OCI-LY3 (cell line): ENCODE measurements at regions not wholly inside any gene's neighbourhood (a gene's known extent, or its start where the extent isn't known, plus 50 kb on each side); places are given as distances from the start of the nearest gene placed in this dataset.
"Not testable (repeated sequence)": the region's sequence is repeated elsewhere in the genome, so short reads cannot be mapped to it uniquely, and the experiment has no call there.

Experiments used
- H2AFZ ChIP-seq: fragments of 200-600, 300-600 bp; shearing (Covaris generic); 2 replicates; pipeline ENCODE4 v1.6.0; 2014; ENCODE audit warnings: antibody characterized with exemption, low read depth, low read length
- H3K27ac ChIP-seq: fragments of 200-600, 300-600 bp; sonication (generic); 2 replicates; pipeline ENCODE4 v1.5.1; 2014; ENCODE audit warnings: mild to moderate bottlenecking, low read length, moderate library complexity, mixed read lengths
- H3K27me3 ChIP-seq: fragments of 200-600, 300-600 bp; sonication (generic); 2 replicates; pipeline ENCODE4 v1.6.1; 2014; ENCODE audit warnings: low read depth, low read length, mixed read lengths
- H3K36me3 ChIP-seq: fragments of 200-600, 300-600 bp; sonication (generic); replicated peaks from 2 replicates; pipeline ENCODE3; 2014; ENCODE audit warnings: low read depth, low read length, mixed read lengths
- H3K4me1 ChIP-seq: fragments of 300-600, 200-600 bp; sonication (generic); 2 replicates; pipeline ENCODE4 v1.6.1; 2014; ENCODE audit warnings: low read length, mixed read lengths
- H3K4me2 ChIP-seq: fragments of 200-600, 300-600 bp; sonication (generic); 2 replicates; pipeline ENCODE4 v1.6.1; 2014; ENCODE audit warnings: low read length, mixed read lengths
- H3K4me3 ChIP-seq: fragments of 300-600, 200-600 bp; sonication (generic); 2 replicates; pipeline ENCODE4 v1.5.1; 2014; ENCODE audit warnings: antibody characterized with exemption, mild to moderate bottlenecking, low read length, moderate library complexity
- H3K79me2 ChIP-seq: fragments of 300-600, 200-600 bp; shearing (Covaris generic); 2 replicates; pipeline ENCODE4 v1.6.1; 2014; ENCODE audit warnings: mild to moderate bottlenecking, low read length, mixed read lengths
- H3K9ac ChIP-seq: fragments of 300-600, 200-600 bp; shearing (Covaris generic); 2 replicates; pipeline ENCODE4 v1.6.0; 2014; ENCODE audit warnings: mild to moderate bottlenecking, low read length, moderate library complexity
- H3K9me3 ChIP-seq: fragments of 200-600, 300-600 bp; shearing (Covaris generic); 2 replicates; pipeline ENCODE4 v1.6.1; 2014; ENCODE audit warnings: low read length, mixed read lengths; ENCODE audit not compliant: insufficient read depth
- H4K20me1 ChIP-seq: fragments of 200-600, 300-600 bp; sonication (generic); 2 replicates; pipeline ENCODE4 v1.6.1; 2016; ENCODE audit warnings: low read length, mixed read lengths; ENCODE audit not compliant: insufficient read depth
- EZH2phosphoT487 ChIP-seq: fragments of 200-600 bp; shearing (Covaris generic); IDR thresholded peaks from 2 replicates; pipeline ENCODE4 v1.6.1; 2018; ENCODE audit warnings: antibody characterized with exemption, mixed run types, low read depth
- TF ChIP-seq, protein P1 (sequence below): fragments of 200-600, 300-600 bp; sonication (generic); IDR thresholded peaks from 2 replicates; pipeline ENCODE4 v1.5.1; 2014; ENCODE audit warnings: antibody characterized with exemption, low read length, low read depth

DNA sequence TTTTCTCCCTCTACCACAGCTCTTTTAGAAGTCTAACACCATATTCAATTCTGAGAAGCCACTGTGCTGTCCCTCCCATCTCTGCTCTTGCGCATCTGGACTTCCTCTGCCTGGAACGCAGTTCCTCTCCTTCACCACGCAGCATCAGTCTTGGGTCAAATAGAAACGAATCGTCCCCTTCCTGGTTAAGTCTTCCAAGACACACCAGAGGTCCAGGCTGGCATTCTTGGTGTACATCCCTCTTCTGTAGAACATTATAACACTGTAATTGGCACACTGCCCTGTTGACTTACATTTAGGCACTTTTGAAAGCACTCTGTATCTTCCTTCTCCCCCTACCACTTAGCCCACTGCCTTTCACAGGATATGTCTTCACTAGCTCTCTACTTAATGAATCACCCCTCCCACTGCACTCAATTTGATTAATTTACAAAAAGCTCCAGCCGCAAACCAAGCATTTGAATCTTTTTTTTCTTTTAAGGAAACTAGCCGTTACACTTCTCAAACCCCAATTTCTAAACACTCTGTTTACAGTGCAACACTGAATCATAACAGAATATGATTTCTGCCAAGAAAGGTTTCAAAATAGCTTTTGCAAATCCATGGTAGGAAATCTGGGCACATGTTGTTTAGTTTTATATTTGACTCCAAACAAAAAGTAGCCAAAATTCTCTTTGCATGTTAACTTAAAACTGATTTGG is 140.8 kb upstream of the CARMIL1 start:
- H3K79me2 ChIP-seq, result no peaks in the 10 kb centered on the region
- H4K20me1 ChIP-seq, result no peaks in the 10 kb centered on the region
- peaks cover 8% of the 10 kb centered on the region; the same call in 1 of the 2 replicates for H3K4me1 ChIP-seq
- H2AFZ ChIP-seq, result peak overlapping the region; percentile 99
- no peaks in the 10 kb centered on the region for H3K36me3 ChIP-seq
- H3K27ac ChIP-seq, result peak overlapping the region; percentile 26
- H3K9ac ChIP-seq, result peak overlapping the region; percentile 71
- no peaks in the 10 kb centered on the region for H3K9me3 ChIP-seq
- H3K4me3 ChIP-seq, result peak overlapping the region; percentile 83
- TF ChIP-seq, protein P1, sequence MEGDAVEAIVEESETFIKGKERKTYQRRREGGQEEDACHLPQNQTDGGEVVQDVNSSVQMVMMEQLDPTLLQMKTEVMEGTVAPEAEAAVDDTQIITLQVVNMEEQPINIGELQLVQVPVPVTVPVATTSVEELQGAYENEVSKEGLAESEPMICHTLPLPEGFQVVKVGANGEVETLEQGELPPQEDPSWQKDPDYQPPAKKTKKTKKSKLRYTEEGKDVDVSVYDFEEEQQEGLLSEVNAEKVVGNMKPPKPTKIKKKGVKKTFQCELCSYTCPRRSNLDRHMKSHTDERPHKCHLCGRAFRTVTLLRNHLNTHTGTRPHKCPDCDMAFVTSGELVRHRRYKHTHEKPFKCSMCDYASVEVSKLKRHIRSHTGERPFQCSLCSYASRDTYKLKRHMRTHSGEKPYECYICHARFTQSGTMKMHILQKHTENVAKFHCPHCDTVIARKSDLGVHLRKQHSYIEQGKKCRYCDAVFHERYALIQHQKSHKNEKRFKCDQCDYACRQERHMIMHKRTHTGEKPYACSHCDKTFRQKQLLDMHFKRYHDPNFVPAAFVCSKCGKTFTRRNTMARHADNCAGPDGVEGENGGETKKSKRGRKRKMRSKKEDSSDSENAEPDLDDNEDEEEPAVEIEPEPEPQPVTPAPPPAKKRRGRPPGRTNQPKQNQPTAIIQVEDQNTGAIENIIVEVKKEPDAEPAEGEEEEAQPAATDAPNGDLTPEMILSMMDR, result 0 out of 2 replicates have a peak, but pooled peaks have one; percentile 7
- no peak for TF ChIP-seq EZH2phosphoT487
- peak overlapping the region; percentile 95 for H3K4me2 ChIP-seq
- no peaks in the 10 kb centered on the region for H3K27me3 ChIP-seq

DNA sequence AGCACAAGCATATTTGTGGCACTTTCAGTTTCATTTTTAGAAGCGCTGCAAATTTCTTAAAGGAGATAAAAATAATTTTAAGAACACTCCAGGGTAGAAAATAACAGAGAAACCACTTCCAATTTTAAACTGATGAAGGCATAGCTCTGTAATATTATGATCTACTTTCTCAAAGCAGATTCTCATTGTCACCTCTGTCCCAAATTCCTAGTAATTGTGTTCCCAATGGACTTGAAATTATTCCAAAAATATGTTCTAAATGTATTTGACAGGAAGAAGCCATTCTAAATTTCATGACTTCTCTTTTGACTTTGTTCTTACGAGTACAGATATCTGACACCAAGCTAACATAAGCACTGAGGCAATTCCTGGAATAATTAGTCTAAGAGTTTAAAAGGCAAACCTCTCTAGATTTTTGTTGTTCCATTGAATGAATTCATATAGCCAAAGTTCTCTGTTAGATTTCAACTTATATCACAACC is 140.2 kb upstream of the CARMIL1 start:
- H3K4me1 ChIP-seq, result peaks cover 8% of the 10 kb centered on the region; the same call in 1 of the 2 replicates
- H3K9ac ChIP-seq, result peak overlapping the region; percentile 71
- TF ChIP-seq EZH2phosphoT487, result no peak
- TF ChIP-seq, protein P1, result no peak
- H3K36me3 ChIP-seq, result no peaks in the 10 kb centered on the region
- no peaks in the 10 kb centered on the region for H3K79me2 ChIP-seq
- H3K9me3 ChIP-seq, result no peaks in the 10 kb centered on the region
- no peak overlapping the region for H3K27ac ChIP-seq
- H3K4me3 ChIP-seq, result peak overlapping the region; percentile 83
- no peaks in the 10 kb centered on the region for H3K27me3 ChIP-seq
- peak overlapping the region; percentile 99 for H2AFZ ChIP-seq
- H3K4me2 ChIP-seq, result peak overlapping the region; percentile 95
- H4K20me1 ChIP-seq, result no peaks in the 10 kb centered on the region

DNA sequence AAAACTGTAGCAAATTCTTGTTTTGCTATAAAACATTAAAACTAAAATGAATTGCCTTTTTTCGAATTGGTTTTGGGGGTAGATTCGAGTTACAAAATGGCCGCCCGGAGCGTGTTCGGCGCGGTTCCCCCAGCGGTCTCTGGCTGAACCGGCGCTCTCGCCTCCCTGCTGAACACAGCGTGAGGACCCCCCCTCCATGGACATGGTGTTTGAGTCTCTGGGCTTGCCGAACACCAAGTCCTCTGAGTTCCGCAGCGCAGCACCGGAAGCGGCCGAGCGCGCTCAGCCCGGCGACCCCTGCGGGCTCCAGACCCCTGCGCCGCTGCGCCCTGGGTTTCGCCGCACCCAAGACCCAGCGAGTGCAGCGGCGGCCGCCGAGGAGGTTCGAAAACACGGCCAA is 139.6 kb upstream of the CARMIL1 start:
- H3K79me2 ChIP-seq, H3K9me3 ChIP-seq, H3K4me3 ChIP-seq, H3K36me3 ChIP-seq, H3K27ac ChIP-seq, H2AFZ ChIP-seq, H3K9ac ChIP-seq, H3K4me1 ChIP-seq, H3K27me3 ChIP-seq, H4K20me1 ChIP-seq, H3K4me2 ChIP-seq: not testable (repeated sequence)

DNA sequence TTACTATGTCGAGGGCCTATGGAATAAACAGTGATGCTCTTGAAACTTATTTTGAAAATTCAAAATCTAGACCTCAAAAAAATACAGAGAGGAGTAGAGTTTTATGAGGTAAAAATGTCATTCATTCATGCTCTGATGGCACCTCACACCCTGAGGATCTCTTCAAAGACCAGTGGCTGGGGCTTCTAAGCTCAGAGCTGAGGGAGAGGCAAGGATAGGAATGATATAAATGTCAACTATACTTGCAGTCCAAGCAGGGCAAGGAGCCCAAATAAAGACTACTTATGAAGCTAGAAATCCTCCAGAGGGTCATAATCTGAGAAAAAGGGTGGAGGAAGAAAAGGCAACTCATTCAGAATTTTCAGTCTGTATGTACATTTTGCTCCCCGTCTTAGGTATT is 136.7 kb upstream of the CARMIL1 start:
- H3K9me3 ChIP-seq, result no peaks in the 10 kb centered on the region
- H3K79me2 ChIP-seq, result no peaks in the 10 kb centered on the region
- H3K4me2 ChIP-seq, result no peak overlapping the region
- H3K27ac ChIP-seq, result no peak overlapping the region
- H4K20me1 ChIP-seq, result no peaks in the 10 kb centered on the region
- no peak overlapping the region for H3K4me3 ChIP-seq
- no peaks in the 10 kb centered on the region for H3K36me3 ChIP-seq
- peaks cover 16% of the 10 kb centered on the region for H3K4me1 ChIP-seq
- no peak overlapping the region for H3K9ac ChIP-seq
- no peak overlapping the region for H2AFZ ChIP-seq
- TF ChIP-seq, protein P1, result no peak
- no peak for TF ChIP-seq EZH2phosphoT487
- H3K27me3 ChIP-seq, result no peaks in the 10 kb centered on the region
